ENCODE measurements at regions not wholly inside any gene's neighbourhood (a gene's known extent, or its start where the extent isn't known, plus 50 kb on each side); places are given as distances from the start of the nearest gene placed in this dataset.

DNA sequence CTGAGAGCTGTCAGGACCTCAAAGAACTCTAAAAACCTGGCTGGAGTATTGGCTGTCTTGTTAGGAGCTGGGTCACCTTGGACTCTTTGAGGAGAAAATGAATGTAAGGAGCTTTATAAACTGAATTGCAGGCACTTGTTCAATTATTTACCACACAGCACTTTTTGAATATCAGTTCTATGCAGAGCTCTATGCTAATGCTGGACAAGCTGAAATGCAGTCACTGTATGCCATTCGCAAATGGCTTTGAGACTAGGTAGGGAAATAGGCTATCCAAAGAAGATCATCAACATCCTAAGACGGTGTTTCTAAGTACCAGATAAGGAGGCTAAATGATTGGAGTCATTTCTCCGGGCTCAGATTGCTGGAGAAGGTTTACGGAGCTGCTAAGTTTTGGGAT, 333.5 kb downstream of the SIPA1L2 start:
- no peak overlapping the region for H3K4me2 ChIP-seq (ENCODE audit: insufficient read depth, insufficient read length, low read length)
- no peaks in the 10 kb centered on the region for H4K20me1 ChIP-seq (ENCODE audit: control insufficient read depth, insufficient read depth, insufficient read length)
- no peak overlapping the region for H2BK5ac ChIP-seq (ENCODE audit: insufficient read length, low read length)
- no peaks in the 10 kb centered on the region; a peak in 1 of 7 replicates for H3K36me3 Mint-ChIP-seq (ENCODE audit: insufficient read depth in 1 of 3, low read depth in 3 of 3)
- H4K8ac ChIP-seq (replicated peaks; ENCODE audit: insufficient read length, low read depth, low read length) = no peak overlapping the region
- no peaks in the 10 kb centered on the region for H3K4me1 ChIP-seq (ENCODE audit: insufficient read depth, low read length)
- no peak overlapping the region for H3K4me3 Mint-ChIP-seq
- H4K5ac ChIP-seq (ENCODE audit: insufficient read length, low read depth, low read length) = no peak overlapping the region
- no peak overlapping the region for H3K14ac ChIP-seq (ENCODE audit: insufficient read depth, low read length)
- H3K56ac ChIP-seq (ENCODE audit: insufficient read length, low read depth, low read length) = no peak overlapping the region
- H3K23me2 ChIP-seq (ENCODE audit: insufficient read length, low read depth, low read length, poor library complexity, severe bottlenecking) = no peaks in the 10 kb centered on the region
- H3K27me3 ChIP-seq (ENCODE audit: insufficient read depth, low read length) = no peaks in the 10 kb centered on the region
- H3K9me3 Mint-ChIP-seq = no peaks in the 10 kb centered on the region
- WGBS (ENCODE audit: extremely low coverage, insufficient read length, low lambda C conversion rate) = no CpG with 5 or more reads among the region's 4 CpGs
- no peak overlapping the region for H2AK5ac ChIP-seq (ENCODE audit: insufficient read length, low read length)
- H3K79me1 ChIP-seq (ENCODE audit: insufficient read depth, low read depth, low read length, poor library complexity, severe bottlenecking) = no peaks in the 10 kb centered on the region
- H3K27ac ChIP-seq (ENCODE audit: insufficient read length, low read depth, low read length) = no peak overlapping the region
- no peak overlapping the region for H2BK12ac ChIP-seq (ENCODE audit: insufficient read length, low read depth, low read length)
- no peaks in the 10 kb centered on the region for H3K9me3 ChIP-seq (ENCODE audit: control insufficient read depth, low read depth, low read length)
- no peak overlapping the region for H3K18ac ChIP-seq (ENCODE audit: insufficient read length, low read depth, low read length)
- no peak overlapping the region for H2BK20ac ChIP-seq (ENCODE audit: low read depth, low read length, poor library complexity, severe bottlenecking)
- H2AFZ ChIP-seq (ENCODE audit: low read length) = no peak overlapping the region
- TF ChIP-seq, protein P1, sequence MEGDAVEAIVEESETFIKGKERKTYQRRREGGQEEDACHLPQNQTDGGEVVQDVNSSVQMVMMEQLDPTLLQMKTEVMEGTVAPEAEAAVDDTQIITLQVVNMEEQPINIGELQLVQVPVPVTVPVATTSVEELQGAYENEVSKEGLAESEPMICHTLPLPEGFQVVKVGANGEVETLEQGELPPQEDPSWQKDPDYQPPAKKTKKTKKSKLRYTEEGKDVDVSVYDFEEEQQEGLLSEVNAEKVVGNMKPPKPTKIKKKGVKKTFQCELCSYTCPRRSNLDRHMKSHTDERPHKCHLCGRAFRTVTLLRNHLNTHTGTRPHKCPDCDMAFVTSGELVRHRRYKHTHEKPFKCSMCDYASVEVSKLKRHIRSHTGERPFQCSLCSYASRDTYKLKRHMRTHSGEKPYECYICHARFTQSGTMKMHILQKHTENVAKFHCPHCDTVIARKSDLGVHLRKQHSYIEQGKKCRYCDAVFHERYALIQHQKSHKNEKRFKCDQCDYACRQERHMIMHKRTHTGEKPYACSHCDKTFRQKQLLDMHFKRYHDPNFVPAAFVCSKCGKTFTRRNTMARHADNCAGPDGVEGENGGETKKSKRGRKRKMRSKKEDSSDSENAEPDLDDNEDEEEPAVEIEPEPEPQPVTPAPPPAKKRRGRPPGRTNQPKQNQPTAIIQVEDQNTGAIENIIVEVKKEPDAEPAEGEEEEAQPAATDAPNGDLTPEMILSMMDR (conservative IDR thresholded peaks at IDR 0.05) = no peak
- H3K4ac ChIP-seq (ENCODE audit: low read depth, low read length) = no peak overlapping the region
- no peaks in the 10 kb centered on the region; the same call in 1 of the 2 replicates for H3K27me3 Mint-ChIP-seq (ENCODE audit: low read depth)
- no peak overlapping the region for H3T11ph ChIP-seq (ENCODE audit: low read length)
- no peak overlapping the region for H3K9ac ChIP-seq (ENCODE audit: extremely low read depth, insufficient read length, low read length)
- H3K4me1 Mint-ChIP-seq = 0 out of 4 replicates have a peak, but pooled peaks cover 0 to 2% of the 10 kb centered on the region in 2 experiments
- no peak overlapping the region for H3K27ac Mint-ChIP-seq
- no peaks in the 10 kb centered on the region for H3K79me2 ChIP-seq (ENCODE audit: insufficient read depth, low read length)
- DNase-seq = no peak
- no peak overlapping the region for H2BK15ac ChIP-seq (ENCODE audit: low read depth, low read length)
- no peak overlapping the region for H2BK120ac ChIP-seq (ENCODE audit: low read depth, low read length, poor library complexity, severe bottlenecking)
- H4K91ac ChIP-seq (ENCODE audit: insufficient read length, low read depth, low read length) = no peak overlapping the region
- H3K23ac ChIP-seq (ENCODE audit: insufficient read length, low read depth, low read length) = no peak overlapping the region
